Islet of Langerhans (tissue), 1 donor: ENCODE measurements at regions not wholly inside any gene's neighbourhood (a gene's known extent, or its start where the extent isn't known, plus 50 kb on each side); places are given as distances from the start of the nearest gene placed in this dataset.

Experiments
- FAIRE-seq: peaks from one replicate; lab custom pipeline; 2011; peaks lifted over from hg19 to GRCh38; lab: Jason Lieb, UNC

GRCh38 chrX:33726281-33727160, 405.6 kb downstream of the FAM47A start:
- FAIRE-seq = no peak

DNA sequence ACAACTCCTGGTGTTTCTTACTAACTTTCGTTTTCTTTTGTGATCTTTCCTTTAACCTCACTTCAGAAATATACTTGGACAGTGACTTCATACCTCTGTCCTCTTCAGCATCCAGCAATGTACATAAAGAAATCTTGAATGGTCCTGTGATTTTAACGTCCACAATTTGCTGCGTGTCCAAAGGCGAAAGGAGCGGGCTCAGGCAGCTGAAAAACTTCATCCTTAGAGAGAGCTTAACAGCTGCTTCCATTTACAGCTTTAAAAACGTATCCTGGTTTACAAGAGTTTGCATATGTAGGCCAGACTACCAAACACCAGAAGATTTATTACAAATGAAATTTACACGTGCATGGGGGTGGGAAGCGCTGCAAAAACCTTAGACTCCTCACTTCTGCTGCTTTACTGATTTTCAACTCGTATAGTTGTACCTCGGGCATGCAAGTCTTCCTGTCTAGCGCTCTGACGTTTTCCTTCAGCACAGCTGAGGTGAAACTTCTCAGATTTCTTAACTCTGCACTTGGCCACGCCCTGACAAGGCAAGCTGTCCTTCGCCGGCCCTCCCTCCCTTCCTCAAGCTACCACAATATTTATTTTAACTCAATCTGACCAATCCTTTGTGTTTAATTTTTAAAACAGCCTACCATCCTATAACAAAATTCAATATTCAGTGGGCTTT, 406.4 kb downstream of the FAM47A start:
- no peak for FAIRE-seq

GRCh38 chrX:33721927-33722326, 410.2 kb downstream of the FAM47A start:
- peak; percentile 51 for FAIRE-seq

DNA sequence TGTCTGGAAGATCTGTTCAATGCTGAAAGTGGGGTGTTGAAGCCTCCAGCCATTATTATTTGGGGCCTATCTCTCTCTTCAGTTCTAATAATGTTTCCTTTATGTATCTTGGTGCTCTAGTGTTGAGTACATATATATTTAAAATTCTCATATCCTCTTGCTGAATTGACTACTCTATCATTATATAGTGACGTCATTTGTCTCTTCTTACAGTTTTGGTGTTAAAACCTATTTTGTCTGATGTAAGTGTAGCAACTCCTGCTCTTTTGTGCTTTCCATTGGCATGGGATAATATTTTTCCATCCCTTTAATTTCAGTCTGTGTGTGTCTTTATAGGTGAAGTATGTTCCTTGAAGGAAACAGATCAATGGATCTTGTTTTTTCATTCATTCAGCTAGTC, 446.0 kb downstream of the FAM47A start:
- no peak for FAIRE-seq
